Stimulated activated CD4-positive, alpha-beta T cell treated with anti-CD3 and anti-CD28 coated beads, Interleukin-2, amount 100 ng/mL, for 4 hours (primary cell): ENCODE measurements at regions not wholly inside any gene's neighbourhood (a gene's known extent, or its start where the extent isn't known, plus 50 kb on each side); places are given as distances from the start of the nearest gene placed in this dataset.

Source experiments
- DNase-seq: peaks from one replicate; pipeline ENCODE4 v3.0.0-alpha.2; 2020; ENCODE audit warnings: low read depth

DNA sequence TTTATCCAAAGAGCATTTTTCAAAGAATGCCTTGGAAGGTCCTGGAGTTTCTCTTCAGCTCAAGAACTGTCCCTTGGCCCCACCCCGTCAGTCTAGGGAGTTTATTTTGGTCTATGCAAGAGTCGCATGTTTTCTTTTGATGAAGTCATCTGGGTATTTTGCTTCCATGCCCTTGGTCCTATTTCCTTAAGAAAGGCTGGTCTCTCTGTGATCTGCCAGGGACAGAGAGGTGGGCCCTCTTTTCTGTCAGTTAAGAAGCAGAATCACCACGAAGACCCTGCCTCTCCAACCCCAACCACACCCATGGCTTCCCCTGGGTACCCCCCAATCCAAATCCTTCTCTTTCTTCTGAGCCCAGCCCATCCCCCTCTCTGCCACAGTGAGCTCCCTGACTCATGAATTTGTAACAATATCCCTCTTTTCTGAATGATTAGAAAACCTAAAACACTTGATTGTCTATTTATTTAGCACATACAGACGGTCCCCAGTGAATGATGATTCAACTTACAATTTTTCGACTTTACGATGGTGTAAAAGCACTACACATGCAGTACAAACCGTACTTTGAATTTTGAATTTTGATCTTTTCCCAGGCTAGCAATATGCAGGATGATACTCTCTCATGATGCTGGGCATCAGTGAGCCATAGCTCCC is 163.5 kb upstream of the ADRA1B start:
- DNase-seq: no peak

DNA sequence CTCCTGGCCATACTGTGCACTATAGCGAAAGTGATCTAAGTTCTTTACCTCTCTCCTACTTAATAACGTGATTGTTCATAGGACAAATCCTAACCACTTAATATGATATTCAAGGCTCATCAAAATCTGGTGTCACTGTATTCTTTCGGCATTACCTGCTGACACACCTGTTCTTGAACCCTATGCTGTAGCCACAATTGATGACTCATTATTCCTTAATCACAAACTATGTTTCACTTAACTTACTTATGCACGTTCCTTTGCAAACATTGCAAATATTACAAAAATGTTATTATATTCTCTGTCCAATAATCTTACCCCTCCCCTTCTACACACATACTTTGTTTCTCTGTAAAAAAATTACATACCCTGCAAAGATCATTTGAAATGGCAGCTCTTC is 158.1 kb upstream of the ADRA1B start:
- no peak for DNase-seq

DNA sequence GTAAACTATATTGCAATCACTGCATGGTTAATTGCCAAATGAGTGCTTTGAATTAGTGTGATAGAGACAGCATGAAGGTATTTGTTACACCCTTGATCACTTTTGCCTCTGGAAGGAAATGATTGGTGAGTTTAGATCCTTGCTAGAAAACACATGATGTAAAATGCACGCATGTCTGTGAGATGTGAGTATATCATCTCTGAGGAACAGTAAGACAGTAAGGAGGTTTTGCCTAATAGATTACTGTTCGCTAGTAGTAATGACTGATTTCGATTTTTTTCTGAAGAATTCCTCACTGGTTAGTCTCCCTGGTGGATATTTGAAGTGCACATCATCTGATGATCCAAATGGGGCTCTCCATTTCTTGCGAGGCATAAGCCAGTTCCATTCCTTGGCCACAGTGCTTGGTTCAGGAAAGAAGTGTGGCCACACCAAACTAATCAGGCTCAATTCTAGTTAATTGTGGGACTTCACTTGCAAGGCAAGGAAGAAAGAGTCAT is 156.4 kb upstream of the ADRA1B start:
- DNase-seq: no peak

DNA sequence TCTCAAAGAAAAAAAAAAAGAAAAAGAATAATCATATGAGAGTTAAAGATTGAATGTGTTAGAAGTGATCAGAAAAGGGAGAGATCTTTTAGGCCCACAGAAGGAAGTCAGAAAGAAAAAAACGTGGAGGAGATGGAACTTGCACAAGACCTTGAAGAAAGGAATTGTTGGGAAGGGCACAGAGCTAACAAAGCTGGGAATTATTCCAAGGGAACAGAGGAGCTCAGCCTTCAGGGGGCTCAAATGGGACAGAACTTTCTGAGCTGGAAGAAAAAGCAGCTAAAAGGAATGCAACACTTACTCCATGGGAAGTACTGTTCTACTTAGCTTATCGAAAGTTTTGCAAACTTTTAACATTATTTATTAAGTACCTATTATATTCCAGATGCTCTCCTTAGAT is 153.4 kb upstream of the ADRA1B start:
- no peak for DNase-seq

DNA sequence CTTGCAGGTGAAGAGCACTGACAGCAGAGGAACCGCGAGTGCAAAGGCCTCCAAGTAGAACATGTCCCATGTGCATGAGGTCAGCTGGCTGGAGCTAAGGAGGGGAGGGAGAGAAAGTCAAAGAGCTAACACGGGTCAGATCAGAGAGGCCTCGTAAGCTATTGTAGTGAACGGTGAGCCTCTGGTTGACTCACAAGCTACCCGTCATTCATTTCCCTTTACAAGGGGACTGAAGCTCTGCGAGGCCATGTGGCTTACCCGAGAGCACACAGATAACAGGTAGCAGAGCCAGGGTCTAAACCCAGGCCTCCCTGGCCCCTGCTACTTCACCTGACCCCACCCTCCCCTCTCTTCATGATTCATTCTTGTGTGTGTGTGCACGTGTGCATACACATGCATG is 152.7 kb upstream of the ADRA1B start:
- no peak for DNase-seq

DNA sequence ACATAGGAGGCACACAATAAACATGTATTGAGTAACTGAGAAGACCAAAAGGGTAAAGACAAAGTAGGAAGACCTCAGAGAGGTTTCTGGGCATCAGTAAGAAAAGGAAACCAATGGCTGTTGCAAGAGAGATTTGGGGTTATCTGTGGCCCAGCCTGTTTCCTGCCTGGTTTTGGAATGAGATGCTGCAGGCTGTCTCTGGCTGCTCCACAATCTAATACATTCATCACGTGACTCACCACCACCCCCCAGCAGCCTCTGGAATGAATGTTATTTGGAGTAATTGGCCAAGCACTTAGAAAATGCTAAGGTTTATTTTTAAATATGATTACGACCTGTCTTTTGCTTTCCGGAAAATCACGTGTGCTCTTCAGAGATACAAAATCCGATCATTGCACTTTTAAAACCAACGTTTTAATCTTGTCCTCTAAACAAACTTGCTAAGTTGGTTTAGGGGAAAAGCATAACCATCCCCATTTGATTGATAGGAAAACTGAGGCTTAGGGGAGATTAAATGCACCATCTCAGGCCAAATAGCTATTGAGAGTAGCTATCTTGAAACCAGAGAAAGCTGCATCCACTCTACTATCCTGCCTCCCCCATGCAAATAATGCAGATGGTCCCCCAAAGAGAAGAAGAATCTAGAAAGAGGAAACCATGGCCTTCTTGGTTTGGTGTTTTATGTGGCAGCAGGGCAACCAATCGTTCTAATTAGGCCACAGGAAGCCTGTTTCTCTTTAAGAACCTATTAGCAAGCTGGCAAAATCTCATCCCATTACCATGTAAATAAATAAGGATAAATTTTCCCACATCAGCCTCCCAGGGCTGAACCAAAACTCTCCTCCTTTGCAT is 151.8 kb upstream of the ADRA1B start:
- no peak for DNase-seq

GRCh38 chr5:159765135-159765433 is 151.2 kb upstream of the ADRA1B start:
- DNase-seq: no peak

DNA sequence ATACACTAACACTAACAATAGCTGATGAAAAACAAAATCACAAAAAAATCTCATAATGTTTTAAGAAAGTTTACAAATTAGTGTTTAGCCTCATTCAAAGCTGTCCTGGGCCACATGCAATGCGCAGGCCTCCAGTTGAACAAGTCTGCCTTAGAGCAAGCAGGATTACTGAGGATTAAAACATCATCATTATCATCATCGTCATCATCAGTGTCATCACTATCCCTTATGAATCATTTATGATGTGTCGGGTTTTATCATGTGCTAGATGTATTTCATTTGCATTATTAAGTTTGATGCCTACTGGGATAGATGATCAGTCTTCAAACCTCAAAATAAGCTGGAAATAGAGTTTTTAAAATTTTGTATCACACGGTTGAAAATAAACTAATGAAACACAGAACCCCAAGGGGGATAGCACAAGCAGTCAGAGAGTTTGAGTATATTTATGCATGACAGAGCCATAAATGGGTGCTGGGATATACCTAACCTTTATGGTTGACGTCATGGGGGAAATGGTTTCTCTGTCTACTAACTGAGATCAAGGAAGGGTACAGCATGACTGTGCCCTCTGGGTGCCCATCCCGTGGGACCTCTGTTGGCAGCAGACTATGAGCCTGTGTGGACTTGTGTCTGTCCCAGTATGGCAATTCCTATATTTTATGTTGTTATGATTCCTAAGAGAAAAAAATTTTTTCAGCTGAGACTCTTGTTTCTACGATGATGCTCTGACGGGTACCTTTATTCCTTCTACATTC is 150.3 kb upstream of the ADRA1B start:
- DNase-seq: no peak

DNA sequence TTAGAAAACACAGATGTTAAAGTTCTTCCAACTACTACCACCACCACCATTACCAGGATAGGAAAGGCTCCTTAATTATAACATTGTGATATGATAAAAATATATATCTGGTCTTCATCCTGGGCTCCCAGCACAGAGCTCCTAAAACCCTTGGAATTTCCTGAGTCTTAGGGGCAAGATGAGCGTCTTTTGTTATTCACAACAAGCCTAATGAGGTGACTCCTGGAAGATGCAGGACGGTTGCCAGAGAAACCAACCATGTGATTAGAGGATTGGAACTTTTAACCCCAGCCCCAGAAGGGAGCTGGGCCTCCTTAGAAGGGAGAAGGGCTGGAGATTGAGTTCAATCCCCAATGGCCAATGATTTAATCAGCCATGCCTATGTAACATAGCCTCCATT is 148.0 kb upstream of the ADRA1B start:
- no peak for DNase-seq

GRCh38 chr5:159772698-159773061 is 143.6 kb upstream of the ADRA1B start:
- DNase-seq: no peak

GRCh38 chr5:159773062-159773924 is 143.0 kb upstream of the ADRA1B start:
- peak; percentile 72 for DNase-seq

DNA sequence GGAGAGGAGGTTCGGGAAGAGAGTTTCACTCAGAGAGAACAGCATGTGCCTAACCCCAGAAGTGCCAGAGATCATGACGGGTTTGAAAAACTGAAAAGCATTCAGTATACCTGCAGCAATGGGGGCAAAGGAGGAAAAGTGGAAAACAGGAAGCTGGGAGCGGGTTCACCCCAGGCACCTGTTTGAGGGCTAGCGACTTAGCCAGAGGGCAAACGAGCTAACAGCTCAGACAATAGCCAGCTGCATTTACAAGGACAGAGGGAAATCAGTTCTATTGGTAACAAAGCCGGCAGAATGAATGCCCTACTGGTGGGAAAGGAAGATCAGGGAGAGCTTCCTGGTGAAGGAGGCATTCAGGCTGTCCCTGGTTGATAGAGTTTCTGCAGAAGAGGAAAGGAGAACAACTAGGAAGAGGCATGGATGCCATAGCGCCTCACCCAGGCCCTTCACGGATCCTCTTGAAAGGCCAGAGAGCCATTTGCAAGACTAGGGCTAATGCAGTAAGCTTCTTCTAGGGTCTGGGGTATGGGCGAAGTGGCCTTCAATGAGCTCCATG is 141.7 kb upstream of the ADRA1B start:
- DNase-seq: no peak

DNA sequence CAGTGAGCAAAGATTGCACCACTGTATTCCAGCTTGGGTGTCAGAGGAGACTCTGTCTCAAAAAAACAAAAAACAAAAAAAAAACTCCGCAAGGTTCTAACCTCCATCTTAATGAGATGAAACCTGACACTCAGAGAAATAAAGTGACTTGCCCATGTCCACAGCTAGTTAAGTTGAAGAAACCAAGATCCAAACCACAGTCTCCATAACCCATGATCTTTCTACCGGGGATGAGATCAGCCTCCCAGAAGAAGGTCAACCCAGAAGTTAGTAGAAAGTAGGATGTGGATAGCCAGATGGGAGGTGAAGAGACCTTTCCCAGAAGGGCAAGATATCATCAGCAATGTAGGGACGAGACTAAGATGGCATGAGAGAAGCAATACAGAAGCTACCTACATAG is 140.4 kb upstream of the ADRA1B start:
- no peak for DNase-seq

- no peak for DNase-seq
Measured at GRCh38 chr5:159777049-159777660, 139.1 kb upstream of the ADRA1B start.

GRCh38 chr5:159779481-159779880 is 136.8 kb upstream of the ADRA1B start:
- DNase-seq: no peak

GRCh38 chr5:159780246-159780645 is 136.0 kb upstream of the ADRA1B start:
- DNase-seq: no peak

- DNase-seq: no peak
Measured at GRCh38 chr5:159781626-159782157, 134.6 kb upstream of the ADRA1B start.

GRCh38 chr5:159782197-159782994 is 133.9 kb upstream of the ADRA1B start:
- no peak for DNase-seq

GRCh38 chr5:159782995-159783300 is 133.3 kb upstream of the ADRA1B start:
- DNase-seq: no peak

GRCh38 chr5:159783726-159784247 is 132.5 kb upstream of the ADRA1B start:
- DNase-seq: no peak
